H1 (cell line): ENCODE measurements at regions not wholly inside any gene's neighbourhood (a gene's known extent, or its start where the extent isn't known, plus 50 kb on each side); places are given as distances from the start of the nearest gene placed in this dataset.

ENCODE experiments used
- CTCF ChIA-PET: fragments of 300-600 bp; sonication (Branson Sonifier 250); formaldehyde crosslinking; loops from one replicate; lab custom pipeline; 2021; ENCODE audit not compliant: partially characterized antibody; lab: Charles Lee
- POLR2A ChIA-PET: fragments of 300-600 bp; sonication (Branson Sonifier 250); formaldehyde crosslinking; loops from one replicate; lab custom pipeline; 2021; ENCODE audit warnings: inconsistent platforms; ENCODE audit not compliant: partially characterized antibody; lab: Charles Lee
- DNase-seq, 2 experiments: peaks; one replicate each; pipeline versions ENCODE4 v3.0.0 to v3.0.0-alpha.2; 2010 to 2022; ENCODE audit warnings: low spot score in 2 of 2, low read depth in 1 of 2, mixed read lengths in 1 of 2
- FAIRE-seq: peaks from 2 replicates; lab custom pipeline; 2011; peaks lifted over from hg19 to GRCh38; lab: Jason Lieb, UNC
- H2AFZ ChIP-seq: 2 replicates; pipeline ENCODE4 v1.8.1; 2012; ENCODE audit warnings: low read length, inconsistent platforms
- H2AK5ac ChIP-seq: 2 replicates; pipeline ENCODE4 v1.6.1; 2013; ENCODE audit warnings: low read depth, low read length
- H2BK120ac ChIP-seq: replicated peaks from 2 replicates; pipeline ENCODE3; 2013; ENCODE audit warnings: low read depth, low read length, inconsistent platforms
- H2BK12ac ChIP-seq: 2 replicates; pipeline ENCODE4 v1.6.1; 2013; ENCODE audit warnings: low read depth, low read length
- H2BK15ac ChIP-seq: 2 replicates; pipeline ENCODE4 v1.6.1; 2013; ENCODE audit warnings: low read length
- H2BK20ac ChIP-seq: 2 replicates; pipeline ENCODE4 v1.6.1; 2013; ENCODE audit warnings: low read length
- H2BK5ac ChIP-seq: 2 replicates; pipeline ENCODE4 v1.6.1; 2013; ENCODE audit warnings: low read depth, low read length
- H3K14ac ChIP-seq: 2 replicates; pipeline ENCODE4 v1.6.1; 2013; ENCODE audit warnings: inconsistent platforms; ENCODE audit not compliant: insufficient read length
- H3K18ac ChIP-seq: 2 replicates; pipeline ENCODE4 v1.6.1; 2013; ENCODE audit warnings: low read length; ENCODE audit errors: extremely low read depth
- H3K23ac ChIP-seq: 2 replicates; pipeline ENCODE4 v1.6.1; 2013; ENCODE audit warnings: inconsistent platforms; ENCODE audit not compliant: insufficient read length
- H3K23me2 ChIP-seq: 2 replicates; pipeline ENCODE4 v1.6.1; 2013; ENCODE audit warnings: low read depth, low read length
- H3K27ac ChIP-seq: 2 replicates; pipeline ENCODE4 v1.6.1; 2011; ENCODE audit warnings: low read depth, low read length, inconsistent platforms
- H3K27me3 ChIP-seq, 4 experiments: replicated peaks in 1 of 4; 1 replicate in 1 of 4; 2 replicates in 3 of 4; pipeline versions ENCODE4 v1.6.1 to v1.8.1; 2011 to 2013; ENCODE audit warnings: low read length in 3 of 4, mild to moderate bottlenecking in 3 of 4, inconsistent platforms in 2 of 4, mixed read lengths in 2 of 4, moderate library complexity in 1 of 4; ENCODE audit not compliant: control insufficient read depth in 3 of 4, insufficient read depth in 3 of 4; ENCODE audit errors: extremely low read depth in 1 of 4
- H3K36me3 ChIP-seq, 4 experiments: 2 replicates each; pipeline versions ENCODE4 v1.6.1 to v1.8.1; 2011 to 2013; ENCODE audit warnings: mild to moderate bottlenecking in 4 of 4, low read length in 3 of 4, moderate library complexity in 2 of 4, control low read depth in 1 of 4, inconsistent platforms in 1 of 4; ENCODE audit not compliant: insufficient read depth in 4 of 4, control insufficient read depth in 2 of 4
- H3K4ac ChIP-seq: replicated peaks from 2 replicates; pipeline ENCODE3; 2013; ENCODE audit warnings: low read length, low read depth, mixed read lengths, inconsistent platforms; ENCODE audit not compliant: insufficient read length
- H3K4me1 ChIP-seq, 4 experiments: replicated peaks in 1 of 4; 1 replicate in 1 of 4; 2 replicates in 3 of 4; pipeline versions ENCODE4 v1.6.1 to v1.8.1; 2011 to 2013; ENCODE audit warnings: low read length in 3 of 4, inconsistent platforms in 2 of 4, mixed read lengths in 1 of 4; ENCODE audit not compliant: insufficient read depth in 4 of 4, control insufficient read depth in 3 of 4
- H3K4me2 ChIP-seq, 2 experiments: 2 replicates each; pipeline versions ENCODE4 v1.6.1 to v1.8.1; 2011 to 2013; ENCODE audit warnings: low read depth in 2 of 2, low read length in 2 of 2, control low read depth in 1 of 2, inconsistent platforms in 1 of 2, mild to moderate bottlenecking in 1 of 2; ENCODE audit not compliant: insufficient read depth in 1 of 2
- H3K4me3 ChIP-seq, 4 experiments: fragments of 200-600, 300-600 bp in 1 of 4; sonication (generic), shearing (Covaris generic), sonication (Bioruptor Twin) in 1 of 4; 2 replicates each; pipeline versions ENCODE4 v1.5.1 to v1.8.1; 2011 to 2016; ENCODE audit warnings: low read length in 4 of 4, low read depth in 3 of 4, control low read depth in 2 of 4, inconsistent platforms in 2 of 4, mild to moderate bottlenecking in 2 of 4, mixed read lengths in 1 of 4, moderate library complexity in 1 of 4; ENCODE audit not compliant: insufficient read depth in 2 of 4; ENCODE audit errors: extremely low read depth in 1 of 4
- H3K56ac ChIP-seq: replicated peaks from 2 replicates; pipeline ENCODE3; 2013; ENCODE audit warnings: low read depth, mild to moderate bottlenecking, mixed read lengths, low read length, inconsistent platforms; ENCODE audit not compliant: insufficient read length
- H3K79me1 ChIP-seq: 2 replicates; pipeline ENCODE4 v1.6.1; 2013; ENCODE audit warnings: low read depth, low read length, control low read depth
- H3K79me2 ChIP-seq, 2 experiments: 2 replicates each; pipeline versions ENCODE4 v1.6.1 to v1.8.1; 2012 to 2013; ENCODE audit warnings: low read length in 2 of 2, mild to moderate bottlenecking in 2 of 2, inconsistent platforms in 1 of 2; ENCODE audit not compliant: insufficient read depth in 2 of 2, control insufficient read depth in 1 of 2
- H3K9ac ChIP-seq, 4 experiments: replicated peaks in 1 of 4; 1 replicate in 1 of 4; 2 replicates in 3 of 4; pipeline versions ENCODE4 v1.6.1 to v1.8.1; 2011 to 2013; ENCODE audit warnings: low read depth in 3 of 4, low read length in 3 of 4, control low read depth in 2 of 4, mild to moderate bottlenecking in 2 of 4, moderate library complexity in 2 of 4, inconsistent platforms in 1 of 4; ENCODE audit errors: extremely low read depth in 1 of 4
- H3K9me3 ChIP-seq, 2 experiments: 2 replicates each; pipeline versions ENCODE4 v1.6.1 to v1.8.1; 2012 to 2013; ENCODE audit warnings: mild to moderate bottlenecking in 2 of 2, moderate library complexity in 2 of 2, control low read depth in 1 of 2, inconsistent platforms in 1 of 2, low read depth in 1 of 2, low read length in 1 of 2, mixed read lengths in 1 of 2; ENCODE audit not compliant: insufficient read depth in 2 of 2
- H4K20me1 ChIP-seq, 2 experiments: replicated peaks in 1 of 2; 2 replicates each; pipeline versions ENCODE3 to v1.8.1; 2011 to 2013; ENCODE audit warnings: inconsistent platforms in 2 of 2, low read length in 2 of 2, mild to moderate bottlenecking in 1 of 2; ENCODE audit not compliant: insufficient read depth in 2 of 2, control insufficient read depth in 1 of 2
- H4K5ac ChIP-seq: 2 replicates; pipeline ENCODE4 v1.6.1; 2013; ENCODE audit warnings: low read length, low read depth, mixed read lengths, inconsistent platforms; ENCODE audit not compliant: insufficient read length
- H4K8ac ChIP-seq: 2 replicates; pipeline ENCODE4 v1.8.0; 2013; ENCODE audit warnings: mild to moderate bottlenecking, moderate library complexity, low read length, inconsistent platforms; ENCODE audit not compliant: insufficient read depth; ENCODE audit errors: extremely low read depth
- H4K91ac ChIP-seq: replicated peaks from 2 replicates; pipeline ENCODE3; 2013; ENCODE audit warnings: low read length, mixed read lengths, inconsistent platforms; ENCODE audit not compliant: insufficient read length
- CBX8 ChIP-seq: fragments of 300-800, 300-1000 bp; sonication (generic); IDR thresholded peaks from 2 replicates; pipeline ENCODE4 v1.7.1; 2016; ENCODE audit warnings: low read depth, low read length, borderline replicate concordance
- CHD1 ChIP-seq: IDR thresholded peaks from 2 replicates; pipeline ENCODE4 v1.6.1; 2012; ENCODE audit warnings: low read depth, low read length, improper control_type of control experiment
- CREB1 ChIP-seq: IDR thresholded peaks from 2 replicates; pipeline ENCODE4 v1.6.1; 2012; ENCODE audit warnings: inconsistent platforms
- JUND ChIP-seq: IDR thresholded peaks from 2 replicates; pipeline ENCODE4 v1.6.1; 2011; ENCODE audit warnings: mild to moderate bottlenecking, improper control_type of control experiment, low read length
- KDM5A ChIP-seq: fragments of 200-600 bp; IDR thresholded peaks from 2 replicates; pipeline ENCODE4 v1.7.1; 2012; ENCODE audit warnings: mild to moderate bottlenecking, low read length, inconsistent platforms, mixed read lengths
- MAFK ChIP-seq: IDR thresholded peaks from 2 replicates; pipeline ENCODE4 v1.6.1; 2012; ENCODE audit warnings: low read depth, mild to moderate bottlenecking, improper control_type of control experiment, low read length
- RXRA ChIP-seq: IDR thresholded peaks from 2 replicates; pipeline ENCODE4 v1.6.1; 2011; ENCODE audit warnings: low read depth, mild to moderate bottlenecking, low read length, moderate library complexity; ENCODE audit not compliant: insufficient read depth
- SRF ChIP-seq: IDR thresholded peaks from 2 replicates; pipeline ENCODE4 v1.6.1; 2011; ENCODE audit warnings: mild to moderate bottlenecking, low read depth, low read length, moderate library complexity
- WGBS, 2 experiments: shearing (Covaris generic) in 1 of 2; methylation state at CpG; one replicate each; pipeline versions ENCODE4 v1.1.6 to v1.1.7; 2013 to 2015; ENCODE audit warnings: low lambda C conversion rate in 2 of 2, mixed read lengths in 2 of 2, inconsistent platforms in 1 of 2, low coverage in 1 of 2, missing lambda C conversion rate in 1 of 2; ENCODE audit not compliant: insufficient replicate concordance in 2 of 2, insufficient coverage in 1 of 2, insufficient read length in 1 of 2; ENCODE audit errors: extremely low coverage in 1 of 2, missing lambda C conversion rate in 1 of 2; 5-methylcytosine and 5-hydroxymethylcytosine counted together

DNA sequence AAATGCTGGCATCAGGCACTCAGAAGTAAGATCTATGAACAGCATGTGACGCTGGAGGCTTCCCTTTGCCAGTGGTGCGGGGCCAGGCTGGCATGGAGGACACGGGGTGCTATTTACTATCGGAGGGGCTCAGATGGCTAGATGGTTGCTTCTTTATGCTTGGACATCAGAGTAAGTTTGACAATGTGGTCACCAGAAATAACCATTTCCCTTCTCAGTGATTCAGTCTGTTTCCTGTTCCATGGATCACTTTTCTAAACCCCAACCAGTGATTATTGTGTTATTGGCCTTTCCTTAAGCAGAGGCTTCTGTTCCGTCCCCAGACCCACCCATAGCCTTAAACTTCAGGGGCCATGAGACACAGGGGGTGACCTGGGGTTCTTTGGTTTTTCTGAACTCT, 55.4 kb upstream of the DHX15 start:
- Histone ChIP-seq H3K56ac (no peak overlapping the region), H4K91ac (no peak overlapping the region), H4K8ac (no peak overlapping the region), H3K79me2 (no peaks in the 10 kb centered on the region), H3K9me3 (no peaks in the 10 kb centered on the region), H2BK12ac (no peak overlapping the region), H3K4me2 (no peak overlapping the region), H2BK20ac (no peak overlapping the region; the same call in 1 of the 2 replicates), H3K23me2 (no peaks in the 10 kb centered on the region), H3K4ac (no peak overlapping the region), H2AK5ac (no peak overlapping the region), H3K79me1 (no peaks in the 10 kb centered on the region)
- no peak for DNase-seq
- POLR2A ChIA-PET: interaction anchor here (1.0 to 2.3 kb wide), 3 partner anchors 20 to 55 kb away, joined by 3 to 7 read pairs (median 4); partner anchors contain the start of gene DHX15
- 94% methylated on average over 5 of the region's 5 CpGs; no CpG with 5 or more reads in 1 of the 2 experiments for WGBS, 2 experiments
- no peak for TF ChIP-seq CREB1
- TF ChIP-seq MAFK: no peak
- TF ChIP-seq SRF: no peak
- TF ChIP-seq CBX8: no peak
- TF ChIP-seq JUND: no peak
- TF ChIP-seq CHD1: no peak
- TF ChIP-seq KDM5A: no peak
- no peak for TF ChIP-seq RXRA
- TF ChIP-seq, all 59 proteins: peak for 0
- H3K14ac ChIP-seq: no peak overlapping the region
- no peaks in the 10 kb centered on the region for H4K20me1 ChIP-seq
- no peak for FAIRE-seq
- no peak overlapping the region for H2BK5ac ChIP-seq
- peak overlapping the region; percentile 54; the same call in 1 of the 2 replicates for H2BK15ac ChIP-seq
- no peaks in the 10 kb centered on the region for H3K36me3 ChIP-seq
- CTCF ChIA-PET: interaction anchor here (0.6 to 1.4 kb wide), 3 partner anchors 11 to 682 kb away, joined by 3 to 5 read pairs (median 4); no protein-coding TSS in a partner anchor
- no peak overlapping the region for H4K5ac ChIP-seq
- no peak overlapping the region for H2AFZ ChIP-seq
- H3K4me3 ChIP-seq: no peak overlapping the region
- no peak overlapping the region for H3K27ac ChIP-seq
- no peaks in the 10 kb centered on the region for H3K27me3 ChIP-seq
- H3K18ac ChIP-seq: no peak overlapping the region
- no peak overlapping the region for H3K9ac ChIP-seq
- H2BK120ac ChIP-seq: no peak overlapping the region
- no peak overlapping the region for H3K23ac ChIP-seq
- no peaks in the 10 kb centered on the region for H3K4me1 ChIP-seq
